Esophagus muscularis mucosa (tissue), 3 donors: ENCODE measurements at regions not wholly inside any gene's neighbourhood (a gene's known extent, or its start where the extent isn't known, plus 50 kb on each side); places are given as distances from the start of the nearest gene placed in this dataset.

Source experiments
- CTCF ChIP-seq, 3 experiments: fragments of 200-600 bp in 2 of 3; fragments of 450-650 bp in 1 of 3; sonication (generic) in 2 of 3; IDR thresholded peaks; one replicate each; pipeline ENCODE4 v1.5.1; 2017 to 2019; ENCODE audit warnings: antibody characterized with exemption in 3 of 3, mild to moderate bottlenecking in 2 of 3, moderate library complexity in 1 of 3
- POLR2A ChIP-seq: fragments of 450-650 bp; IDR thresholded peaks from one replicate; pipeline ENCODE4 v1.6.1; 2017; ENCODE audit warnings: antibody characterized with exemption, moderate library complexity, mild to moderate bottlenecking, low read depth

DNA sequence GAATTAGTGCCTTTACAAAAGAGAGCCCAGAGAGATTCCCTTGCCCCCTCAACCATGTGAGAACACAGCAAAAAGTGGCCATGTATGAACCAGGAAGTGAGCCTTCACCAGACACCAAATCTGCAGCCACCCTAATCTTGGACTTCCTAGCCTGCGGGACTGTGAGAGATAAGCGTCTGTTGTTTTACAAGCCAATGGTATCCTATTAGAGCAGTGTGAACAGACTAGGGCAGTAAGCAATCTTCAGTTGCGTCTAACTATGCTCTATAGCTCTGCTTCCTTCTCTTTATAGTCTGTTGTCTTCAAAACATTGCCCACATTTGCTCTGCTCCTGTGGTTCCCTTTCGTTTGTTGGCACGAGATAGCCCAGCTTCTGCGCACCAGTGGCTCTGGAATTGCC, 109.5 kb upstream of the FNDC3A start:
- TF ChIP-seq POLR2A: no peak
- TF ChIP-seq CTCF (IDR thresholded peaks at IDR 0.05): no peak
